HG03354 (cell line): ENCODE measurements at regions not wholly inside any gene's neighbourhood (a gene's known extent, or its start where the extent isn't known, plus 50 kb on each side); places are given as distances from the start of the nearest gene placed in this dataset.
"Not testable (repeated sequence)": the region's sequence is repeated elsewhere in the genome, so short reads cannot be mapped to it uniquely, and the experiment has no call there.

Source experiments
- ATAC-seq: cut with Tn5 transposase; IDR thresholded peaks from one replicate; pipeline ENCODE4 v1.9.1; 2021; ENCODE audit warnings: mild to moderate bottlenecking; ENCODE audit not compliant: unreplicated experiment, poor library complexity, severe bottlenecking

DNA sequence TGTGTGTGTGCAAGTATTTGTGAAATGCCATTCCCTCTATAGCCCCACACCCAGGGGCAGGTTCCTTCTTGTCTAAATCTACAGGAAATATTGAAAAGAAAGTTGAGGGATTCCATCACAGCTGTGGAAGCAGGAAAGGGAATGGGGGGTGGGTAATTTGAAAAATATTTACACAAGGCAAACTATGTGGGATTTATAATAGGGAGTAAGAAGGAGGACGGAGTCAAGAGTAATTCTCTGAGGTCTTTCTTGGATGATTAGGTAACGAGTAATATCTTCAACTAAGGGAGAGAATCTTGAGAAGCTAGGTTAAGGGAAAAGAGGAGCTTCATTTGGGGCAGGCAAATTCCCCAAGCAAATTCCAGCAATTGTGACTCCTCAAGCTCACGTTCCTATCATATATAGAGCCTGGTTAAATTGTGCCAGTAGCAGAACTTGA, 113.5 kb upstream of the SGK1 start:
- ATAC-seq, result no peak

DNA sequence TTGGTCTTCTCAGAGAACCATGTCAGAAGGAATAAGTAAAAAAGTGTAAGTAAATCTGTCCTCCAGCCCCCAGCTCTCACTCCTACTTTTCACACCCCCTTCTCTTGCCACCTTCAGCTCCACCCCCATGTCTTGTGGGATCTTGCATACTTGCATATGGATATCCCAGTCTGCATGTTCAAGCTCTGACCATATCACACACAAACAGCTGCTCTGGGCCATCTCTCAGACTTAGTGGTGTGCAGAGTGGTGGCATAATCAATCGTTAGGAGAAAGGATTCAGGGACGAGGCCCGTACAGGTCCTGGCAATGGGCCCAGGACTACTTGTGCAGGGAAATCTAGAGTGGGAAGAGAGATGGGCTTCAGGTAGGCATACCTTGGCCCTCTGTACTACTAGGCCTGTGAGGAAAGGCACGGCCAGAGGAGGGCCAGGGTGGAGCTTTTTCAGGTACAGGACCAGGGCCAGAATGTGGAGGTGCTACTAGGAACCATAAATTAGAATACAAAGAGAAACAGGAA, 112.0 kb upstream of the SGK1 start:
- ATAC-seq, result no peak

DNA sequence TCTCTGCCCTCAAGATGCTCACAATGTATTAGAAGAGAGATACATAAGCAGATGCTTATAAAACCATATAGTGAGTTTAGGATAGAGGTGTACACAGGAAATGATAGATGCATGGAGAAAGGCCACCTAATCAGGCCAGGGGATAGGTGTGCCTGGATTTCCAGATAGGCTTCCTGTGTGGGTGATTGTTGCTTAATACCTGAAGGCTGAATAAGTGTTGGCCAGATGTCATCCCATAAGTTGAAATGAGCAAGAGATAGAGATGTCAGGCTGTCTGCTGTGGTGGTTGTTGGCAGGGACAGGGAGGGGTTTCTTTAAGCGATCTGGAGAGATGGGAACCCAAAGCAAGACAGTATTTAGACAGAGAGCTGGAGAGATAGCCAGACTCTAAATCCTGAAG, 109.8 kb upstream of the SGK1 start:
- no peak for ATAC-seq

DNA sequence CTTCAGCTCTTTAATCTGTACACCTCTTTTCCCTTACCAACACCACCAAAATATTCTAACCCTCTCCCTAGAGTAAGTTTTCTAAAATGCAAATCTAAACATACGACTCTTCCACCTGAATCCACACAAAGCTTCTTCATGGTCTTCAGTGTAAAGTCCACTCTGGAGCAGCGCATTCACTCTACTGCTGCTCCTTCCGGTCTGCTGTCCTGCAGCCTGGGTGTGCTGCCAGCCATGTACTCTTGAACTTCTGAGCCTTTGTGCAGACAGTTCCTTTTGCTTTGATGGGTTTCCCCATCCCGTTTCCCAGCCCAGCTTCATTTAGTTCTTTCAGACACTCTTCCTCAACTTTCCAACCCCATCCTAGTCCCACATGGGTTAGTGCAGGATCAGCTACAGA, 108.7 kb upstream of the SGK1 start:
- ATAC-seq, result no peak

DNA sequence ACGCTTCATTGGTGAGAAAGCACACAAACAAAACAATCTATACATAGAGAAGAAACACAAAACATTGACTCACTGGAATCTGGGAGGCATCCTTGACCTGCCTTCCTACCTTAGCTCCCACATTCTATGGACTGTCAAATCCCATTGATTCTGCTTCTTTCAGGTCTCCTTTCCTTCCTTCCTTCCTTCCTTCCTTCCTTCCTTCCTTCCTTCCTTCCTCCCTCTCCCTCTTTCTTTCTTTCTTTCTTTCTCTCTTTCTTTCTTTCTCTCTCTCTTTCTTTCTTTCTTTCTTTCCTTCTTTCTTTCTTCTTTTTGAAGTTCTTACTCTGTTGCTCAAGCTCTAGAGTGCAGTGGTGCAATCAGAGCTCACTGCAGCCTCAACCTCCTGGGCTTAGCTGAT, 108.0 kb upstream of the SGK1 start:
- not testable (repeated sequence) for ATAC-seq

DNA sequence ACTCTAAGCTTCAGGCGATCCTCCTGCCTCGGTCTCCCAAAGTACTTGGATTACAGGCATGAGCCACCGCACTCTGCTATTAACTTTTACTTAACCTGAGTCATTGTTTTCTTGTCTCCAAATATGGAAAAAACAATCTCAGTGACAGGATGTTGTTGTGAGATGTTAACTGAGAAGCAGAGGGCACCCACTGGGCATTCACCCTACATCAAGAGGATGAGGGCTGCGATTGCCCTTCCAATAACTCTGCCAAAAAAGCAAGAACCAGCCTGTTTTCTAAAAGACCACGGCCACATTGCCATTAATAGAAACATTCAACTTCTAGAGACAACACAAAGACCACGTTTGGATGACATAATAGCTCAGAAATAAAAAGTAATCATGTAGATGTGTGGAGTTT, 107.6 kb upstream of the SGK1 start:
- no peak for ATAC-seq

DNA sequence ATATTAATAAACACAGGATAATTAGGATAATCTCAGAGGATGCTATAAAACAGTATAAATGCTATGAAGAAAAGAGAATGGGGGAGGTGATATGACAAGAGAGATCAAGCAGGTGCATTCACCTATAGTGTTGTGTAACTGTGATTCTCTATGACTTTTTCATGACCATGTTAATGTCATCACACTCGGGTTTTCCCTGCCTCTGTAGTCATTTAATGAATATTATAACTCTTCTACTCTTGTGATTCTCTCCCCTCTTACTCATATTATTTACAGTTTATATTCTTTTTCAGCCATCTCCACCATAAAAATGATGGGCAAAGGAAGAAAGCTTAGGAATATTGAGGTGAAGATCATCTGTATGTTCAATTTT, 106.9 kb upstream of the SGK1 start:
- no peak for ATAC-seq

DNA sequence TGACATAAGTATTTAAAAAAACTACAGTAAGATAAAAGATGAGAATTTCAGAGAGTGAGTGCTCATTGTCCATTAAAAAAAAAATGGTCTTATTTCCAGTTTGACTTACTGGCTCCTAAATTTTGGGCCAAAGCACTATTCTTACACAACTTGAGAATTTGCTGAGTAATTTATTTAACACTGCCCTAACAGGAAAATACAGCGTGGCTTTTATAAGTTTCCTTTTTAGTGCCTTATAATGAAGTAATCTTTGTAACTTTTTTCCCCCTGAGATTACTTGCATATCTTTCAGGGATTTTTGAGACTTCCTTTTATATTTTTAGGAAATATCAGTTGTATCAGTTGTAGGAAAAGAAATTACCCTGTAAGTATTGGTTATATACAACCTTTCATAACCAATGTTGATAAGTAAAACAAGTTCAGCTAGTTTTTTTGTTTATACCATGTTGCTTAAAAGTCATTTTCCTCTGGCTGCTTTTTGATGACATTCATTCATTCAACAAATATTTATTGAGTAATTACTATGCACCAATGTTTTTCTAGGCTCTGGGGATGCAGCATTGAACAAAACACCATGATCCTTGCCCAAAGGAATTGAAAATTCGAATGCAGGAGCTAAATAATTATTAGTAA, 106.4 kb upstream of the SGK1 start:
- no peak for ATAC-seq

DNA sequence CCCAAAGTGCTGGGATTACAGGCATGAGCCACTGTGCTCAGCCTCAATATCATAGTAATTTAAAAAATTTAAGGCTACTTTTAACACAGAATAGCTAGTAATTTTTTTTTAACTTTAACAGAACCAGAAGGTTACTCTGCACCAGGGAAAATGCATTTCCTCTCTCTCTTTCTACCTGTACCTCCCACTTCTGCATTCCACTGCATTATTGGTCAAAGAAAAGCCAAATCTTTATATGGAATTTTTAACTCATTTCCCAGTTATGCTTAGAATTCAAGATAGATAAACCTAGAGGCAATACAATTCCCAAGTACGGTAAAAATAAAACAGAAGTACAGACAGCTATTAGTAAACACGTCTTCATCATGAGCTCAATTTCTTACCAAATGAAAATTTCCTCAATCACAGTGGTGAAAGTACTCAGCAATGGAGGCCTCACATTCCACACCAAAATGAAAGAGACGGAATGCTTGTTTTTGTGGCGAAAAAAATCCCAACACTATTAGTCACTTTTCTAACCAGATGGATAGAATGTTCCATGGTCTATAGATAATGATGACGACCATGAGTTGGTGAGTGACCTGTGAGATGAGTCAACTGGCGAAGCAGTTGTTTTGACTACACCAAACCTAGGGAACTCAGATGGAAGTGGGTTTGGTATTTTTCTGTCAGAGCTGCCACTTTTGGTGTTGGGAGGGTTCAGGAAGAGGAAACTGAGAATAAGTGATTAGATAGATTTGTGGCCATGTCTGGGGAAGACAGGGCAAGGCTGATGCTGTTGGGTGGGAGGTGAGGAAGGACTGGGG, 104.7 kb upstream of the SGK1 start:
- ATAC-seq, result no peak

DNA sequence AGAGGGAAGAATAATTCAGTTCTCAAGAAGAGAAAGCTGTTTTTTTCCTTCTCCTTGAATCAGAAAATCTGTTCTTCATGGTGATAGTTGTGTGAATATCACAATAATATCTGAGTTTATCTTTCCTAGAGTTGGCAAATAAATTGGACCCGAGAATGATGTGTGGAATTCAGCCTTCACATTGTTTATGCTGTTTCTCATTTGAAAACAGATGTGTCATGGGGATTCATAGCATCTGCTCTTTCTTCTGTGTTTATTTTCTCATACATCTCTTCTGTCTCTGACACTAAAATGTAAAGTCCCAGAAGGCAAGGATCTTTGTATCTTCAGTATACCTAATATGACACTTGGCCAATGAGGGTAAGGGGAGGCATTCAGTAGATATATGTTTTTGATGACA, 103.6 kb upstream of the SGK1 start:
- ATAC-seq, result no peak

DNA sequence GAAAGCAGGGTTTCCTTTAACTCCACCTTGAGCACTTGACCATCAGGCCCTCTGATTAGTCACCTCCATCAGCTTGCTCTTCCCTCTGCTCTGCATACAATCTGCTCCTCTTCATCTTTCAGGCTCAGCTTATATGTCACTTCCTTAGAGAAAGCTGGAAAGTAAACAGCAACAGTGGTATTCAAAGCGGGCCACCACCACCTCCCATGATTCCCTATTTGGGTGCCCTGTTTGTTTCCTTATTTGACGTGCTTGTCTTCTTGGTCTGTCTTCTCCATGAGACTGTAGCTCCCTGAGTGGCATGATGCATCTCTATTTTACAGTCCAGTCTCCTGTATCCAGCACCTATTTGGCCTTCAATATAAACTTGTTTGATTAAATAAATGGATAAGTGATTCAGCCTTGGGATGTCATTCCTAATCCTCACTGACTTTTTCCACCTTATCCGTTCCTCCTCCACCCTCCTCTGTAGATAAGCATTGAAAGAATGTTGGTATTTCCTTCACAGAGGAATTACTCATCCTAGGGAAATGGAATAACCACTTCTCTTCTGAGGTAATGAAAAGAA, 102.8 kb upstream of the SGK1 start:
- ATAC-seq, result no peak

DNA sequence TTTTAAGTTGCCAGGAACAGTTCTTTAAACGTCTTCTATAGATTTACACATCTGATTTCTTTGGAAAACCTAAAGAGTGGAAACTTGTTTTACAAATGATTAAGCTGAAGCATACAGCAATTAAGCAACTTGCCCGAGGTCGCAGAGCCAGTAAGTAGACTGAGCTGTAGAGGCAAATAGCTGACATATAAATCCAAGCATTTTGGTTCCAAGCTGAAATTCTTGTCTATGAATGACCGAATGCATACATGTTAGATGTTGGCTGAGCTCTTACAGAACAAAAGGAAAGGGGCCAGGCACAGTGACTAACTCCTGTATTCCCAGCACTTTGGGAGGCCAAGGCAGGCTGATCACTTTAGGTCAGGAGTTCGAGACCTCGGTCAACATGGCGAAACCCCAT, 101.8 kb upstream of the SGK1 start:
- ATAC-seq, result no peak

DNA sequence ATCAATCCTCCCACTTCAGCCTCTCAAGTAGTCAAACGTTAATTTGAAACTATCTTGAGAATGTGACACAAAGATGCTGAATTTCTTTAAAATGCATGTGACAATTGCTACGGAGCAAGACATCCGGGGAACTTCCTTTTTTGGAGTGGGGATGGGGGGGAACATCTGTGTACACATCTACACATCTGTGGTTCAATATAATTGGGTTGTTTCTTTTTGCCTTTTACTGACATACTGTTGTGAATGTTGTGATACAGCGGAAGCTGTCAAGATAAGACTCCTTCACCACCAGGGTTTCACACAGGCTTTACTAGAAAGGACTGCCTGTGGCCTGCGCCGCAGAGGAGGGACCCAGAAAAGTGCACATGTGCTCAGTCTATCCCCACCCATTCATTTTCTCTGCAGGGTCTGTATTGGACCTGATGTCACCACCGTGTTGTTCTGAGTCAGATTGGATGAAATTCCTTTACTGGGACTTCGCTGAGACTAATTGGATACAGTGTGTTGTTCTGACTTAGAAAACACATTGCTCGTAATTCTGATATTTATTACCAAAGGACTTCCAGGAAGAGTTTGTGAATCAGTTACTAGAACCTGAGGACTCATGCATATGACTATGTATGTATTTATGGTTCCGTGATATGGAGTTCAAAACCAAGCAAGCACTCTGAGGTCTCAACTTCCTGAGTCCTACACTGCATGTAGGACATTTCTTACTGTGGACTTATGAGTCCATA, 98.7 kb upstream of the SGK1 start:
- no peak for ATAC-seq

DNA sequence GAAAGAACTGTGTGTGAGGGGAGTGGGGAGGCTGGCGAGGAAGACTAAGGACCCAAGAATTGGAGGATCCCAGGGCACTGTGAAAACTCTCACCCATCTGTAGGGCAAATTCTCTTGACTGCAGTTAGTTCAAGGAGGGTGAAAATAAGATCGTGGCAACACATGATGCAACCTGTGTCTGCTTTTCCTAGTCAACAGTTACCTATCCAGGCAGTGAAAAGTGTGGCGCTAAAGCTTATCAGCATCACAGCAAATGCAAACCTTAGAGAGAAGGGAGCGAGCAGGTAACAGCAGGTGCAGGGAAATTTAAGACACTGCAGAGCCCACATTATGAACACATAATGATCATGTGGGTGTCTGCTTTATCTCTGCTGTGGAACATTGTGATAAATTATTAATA, 97.7 kb upstream of the SGK1 start:
- ATAC-seq, result no peak

DNA sequence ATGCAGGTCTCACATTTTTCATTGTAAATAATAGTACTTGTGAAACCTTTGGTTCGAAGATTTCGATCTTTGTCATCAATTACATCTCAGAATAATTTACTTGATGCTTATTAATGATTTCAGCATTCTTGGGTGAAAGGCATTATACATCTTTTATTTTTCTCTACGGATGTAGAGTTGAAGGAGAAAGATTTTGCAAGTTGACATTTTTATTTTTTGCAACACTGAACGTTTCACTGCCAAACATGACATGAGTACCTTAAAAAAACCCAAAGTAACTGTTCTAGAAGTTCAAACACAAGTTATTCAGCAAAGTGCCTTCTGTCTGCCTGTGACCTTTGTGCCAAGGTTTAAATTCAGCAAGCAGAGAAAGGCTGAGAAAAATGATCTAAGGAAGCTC, 97.3 kb upstream of the SGK1 start:
- ATAC-seq, result no peak

DNA sequence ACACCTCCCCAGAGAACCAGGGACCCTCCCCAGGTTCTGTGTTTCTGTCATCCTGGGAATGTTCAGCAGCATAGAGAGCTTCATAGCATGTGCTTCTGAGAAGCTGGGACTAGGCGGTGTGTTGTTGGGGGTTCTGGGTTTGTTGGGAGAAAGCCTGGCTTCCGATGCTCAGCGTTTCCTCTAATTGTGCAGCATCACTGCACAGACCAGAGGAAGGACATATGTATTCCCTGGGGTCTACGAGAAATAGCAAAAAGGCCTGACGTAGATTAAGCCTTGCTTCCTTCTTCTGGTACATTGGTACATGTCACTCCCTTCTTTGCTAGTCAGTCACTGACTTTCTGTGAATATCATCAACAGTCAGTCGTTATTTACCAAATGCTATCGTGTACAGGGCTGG, 96.9 kb upstream of the SGK1 start:
- ATAC-seq, result no peak

DNA sequence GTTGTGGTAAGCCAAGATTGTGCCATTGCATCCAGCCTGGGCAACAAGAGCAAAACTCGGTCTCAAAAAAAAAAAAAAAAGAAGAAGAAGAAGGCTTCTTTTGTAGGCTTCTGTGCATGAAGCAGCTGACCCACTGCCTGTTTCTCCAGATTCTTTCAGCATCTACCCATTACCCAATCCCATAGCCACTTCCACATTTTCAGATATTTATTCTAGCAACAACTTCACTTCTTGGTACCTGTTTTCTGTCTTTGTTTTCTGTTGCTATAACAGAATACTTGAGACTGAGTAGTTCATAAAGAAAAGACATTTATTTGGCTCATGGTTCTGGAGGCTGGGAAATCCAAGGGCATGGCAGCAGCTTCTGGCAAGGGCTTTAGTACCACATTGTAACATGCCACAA, 95.3 kb upstream of the SGK1 start:
- ATAC-seq, result no peak

DNA sequence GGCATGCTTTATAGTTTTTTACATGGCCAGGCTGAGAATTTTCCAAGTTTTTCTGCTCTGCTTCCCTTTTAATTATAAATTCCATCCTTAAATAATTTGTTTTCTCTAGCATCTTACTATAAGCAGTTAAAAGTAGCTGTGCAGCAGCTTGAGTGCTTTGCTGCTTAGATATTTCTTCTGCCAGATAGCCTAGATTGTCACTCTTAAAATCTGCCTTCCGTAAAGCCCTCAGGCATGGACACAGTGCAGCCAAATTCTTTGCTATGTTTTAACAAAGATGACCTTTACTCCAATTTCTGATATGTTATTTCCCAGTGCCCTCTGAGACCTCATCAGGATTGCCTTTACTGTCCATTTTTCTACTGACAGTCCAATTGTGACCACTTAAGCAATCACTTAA, 92.6 kb upstream of the SGK1 start:
- ATAC-seq, result no peak

DNA sequence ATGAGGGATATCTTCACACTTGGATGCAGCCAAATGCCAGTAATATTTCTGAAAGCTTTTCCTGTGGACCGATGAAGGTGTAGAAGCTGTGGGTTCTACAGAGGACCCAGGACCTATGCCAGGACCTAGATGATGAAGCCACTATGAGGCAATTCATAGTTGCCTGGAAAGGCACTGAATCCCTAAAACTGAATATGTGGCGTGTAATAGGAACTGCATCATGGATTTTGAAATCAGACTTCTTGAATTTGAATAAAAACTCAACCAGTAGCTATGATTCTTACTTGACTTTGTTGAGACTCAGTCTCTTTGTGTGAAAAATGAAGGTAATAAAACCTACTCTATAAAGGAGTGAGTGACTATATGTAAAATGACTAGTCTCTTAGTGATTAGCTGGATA, 89.9 kb upstream of the SGK1 start:
- no peak for ATAC-seq

DNA sequence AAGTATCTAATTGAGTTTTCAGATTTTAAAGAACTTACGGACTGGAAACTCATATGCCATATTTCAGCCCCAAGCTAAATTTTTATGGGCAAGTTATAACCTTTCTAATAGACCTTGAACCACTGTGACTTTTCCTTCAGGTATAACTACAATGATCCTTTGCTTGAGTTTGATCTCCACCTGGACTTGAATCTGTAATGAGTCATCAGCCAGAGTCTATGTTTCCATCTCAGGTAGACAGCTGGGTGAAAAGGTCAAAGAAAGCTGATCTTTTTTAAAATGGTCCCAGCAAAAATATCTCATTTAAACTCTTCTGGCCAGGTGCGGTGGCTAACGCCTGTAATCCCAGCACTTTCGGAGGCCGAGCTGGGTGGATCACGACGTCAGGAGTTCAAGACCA, 88.4 kb upstream of the SGK1 start:
- ATAC-seq, result no peak
